Keratinocyte (primary cell): ENCODE measurements at regions not wholly inside any gene's neighbourhood (a gene's known extent, or its start where the extent isn't known, plus 50 kb on each side); places are given as distances from the start of the nearest gene placed in this dataset.

ENCODE experiments used
- DNase-seq: peaks from one replicate; pipeline ENCODE4 v3.0.0-alpha.2; 2011; ENCODE audit warnings: low read depth, missing footprints, low spot score
- FAIRE-seq: peaks from 2 replicates; lab custom pipeline; 2011; peaks lifted over from hg19 to GRCh38; lab: Jason Lieb, UNC
- H2AFZ ChIP-seq: 2 replicates; pipeline ENCODE4 v1.6.0; 2012; ENCODE audit warnings: low read length, control low read depth, inconsistent platforms; ENCODE audit not compliant: control insufficient read depth
- H3K27ac ChIP-seq: 2 replicates; pipeline ENCODE4 v1.5.1; 2011; ENCODE audit warnings: low read length; ENCODE audit not compliant: control insufficient read depth, insufficient read depth
- H3K27me3 ChIP-seq: 3 replicates; pipeline ENCODE4 v1.6.0; 2011; ENCODE audit warnings: low read length; ENCODE audit not compliant: control insufficient read depth, insufficient read depth; ENCODE audit errors: extremely low read depth
- H3K36me3 ChIP-seq, 2 experiments: 2 replicates in 1 of 2; 3 replicates in 1 of 2; pipeline ENCODE4 v1.5.1; 2011; ENCODE audit warnings: low read length in 2 of 2, mild to moderate bottlenecking in 1 of 2; ENCODE audit not compliant: control insufficient read depth in 2 of 2, insufficient read depth in 2 of 2; ENCODE audit errors: extremely low read depth in 1 of 2
- H3K4me1 ChIP-seq: 3 replicates; pipeline ENCODE4 v1.5.1; 2011; ENCODE audit warnings: low read length; ENCODE audit not compliant: control insufficient read depth, insufficient read depth; ENCODE audit errors: extremely low read depth
- H3K4me2 ChIP-seq: 3 replicates; pipeline ENCODE4 v1.6.0; 2011; ENCODE audit warnings: low read depth, low read length; ENCODE audit not compliant: control insufficient read depth, insufficient read depth; ENCODE audit errors: extremely low read depth
- H3K4me3 ChIP-seq, 3 experiments: fragments of 200-600 bp in 1 of 3; sonication (generic) in 1 of 3; 2 replicates in 2 of 3; 3 replicates in 1 of 3; pipeline ENCODE4 v1.5.1; 2011 to 2016; ENCODE audit warnings: low read length in 3 of 3, mild to moderate bottlenecking in 3 of 3, control low read depth in 2 of 3, inconsistent platforms in 1 of 3, low read depth in 1 of 3, mixed read lengths in 1 of 3, mixed run types in 1 of 3, moderate library complexity in 1 of 3; ENCODE audit not compliant: control insufficient read depth in 2 of 3, insufficient read depth in 2 of 3; ENCODE audit errors: extremely low read depth in 1 of 3
- H3K79me2 ChIP-seq: 2 replicates; pipeline ENCODE4 v1.6.0; 2012; ENCODE audit warnings: low read length; ENCODE audit not compliant: control insufficient read depth, insufficient read depth
- H3K9ac ChIP-seq: 3 replicates; pipeline ENCODE4 v1.6.0; 2011; ENCODE audit warnings: low read length; ENCODE audit not compliant: control insufficient read depth, insufficient read depth; ENCODE audit errors: extremely low read depth
- H3K9me1 ChIP-seq: 3 replicates; pipeline ENCODE4 v1.6.0; 2011; ENCODE audit warnings: low read length; ENCODE audit not compliant: control insufficient read depth, insufficient read depth; ENCODE audit errors: extremely low read depth
- H3K9me3 ChIP-seq: 2 replicates; pipeline ENCODE4 v1.5.1; 2012; ENCODE audit warnings: low read depth, low read length; ENCODE audit not compliant: control insufficient read depth
- H4K20me1 ChIP-seq: 3 replicates; pipeline ENCODE4 v1.6.0; 2011; ENCODE audit warnings: low read length; ENCODE audit not compliant: control insufficient read depth, insufficient read depth; ENCODE audit errors: extremely low read depth
- CTCF ChIP-seq, 3 experiments: IDR thresholded peaks in 1 of 3; conservative IDR thresholded peaks in 1 of 3; optimal IDR thresholded peaks in 1 of 3; 2 replicates in 2 of 3; 3 replicates in 1 of 3; pipeline versions ENCODE3 to v1.5.1; 2011; ENCODE audit warnings: low read length in 3 of 3, mild to moderate bottlenecking in 3 of 3, moderate library complexity in 2 of 3, control low read depth in 1 of 3, inconsistent platforms in 1 of 3; ENCODE audit not compliant: insufficient read depth in 2 of 3; ENCODE audit errors: extremely low read depth in 1 of 3
- EZH2 ChIP-seq: IDR thresholded peaks from one replicate; pipeline ENCODE4 v1.6.1; 2012; ENCODE audit warnings: inconsistent platforms, mild to moderate bottlenecking, low read length, moderate library complexity
- dilution Hi-C: fragments of 300-500 bp; cut with MboI; formaldehyde crosslinking; loops from one replicate; pipeline ENCODE4 v1.7.0; 2020; ENCODE audit warnings: low sequenced_read_pairs; ENCODE audit not compliant: extremely low pct_ligation_motif_present

GRCh38 chr12:126185025-126185424, 1119.8 kb downstream of the AACS start:
- DNase-seq (no peak), FAIRE-seq (no peak)
- H3K9me1 ChIP-seq: no peaks in the 10 kb centered on the region
- H2AFZ ChIP-seq: no peak overlapping the region
- no peak overlapping the region for H3K4me3 ChIP-seq
- no peaks in the 10 kb centered on the region for H3K27me3 ChIP-seq
- H3K79me2 ChIP-seq: no peaks in the 10 kb centered on the region
- dilution Hi-C loops: no loop called here
- no peak overlapping the region for H3K9ac ChIP-seq
- no peaks in the 10 kb centered on the region for H4K20me1 ChIP-seq
- no peak overlapping the region for H3K27ac ChIP-seq
- no peaks in the 10 kb centered on the region for H3K9me3 ChIP-seq
- TF ChIP-seq CTCF (optimal IDR thresholded peaks at IDR 0.05 in 1 of 3, IDR thresholded peaks at IDR 0.05 in 1 of 3, conservative IDR thresholded peaks at IDR 0.05 in 1 of 3; ENCODE audit: extremely low read depth in 1 of 3, insufficient read depth in 2 of 3, low read length in 3 of 3) (no peak), EZH2 (no peak)
- H3K4me1 ChIP-seq: no peaks in the 10 kb centered on the region
- no peak overlapping the region for H3K4me2 ChIP-seq
- H3K36me3 ChIP-seq: no peaks in the 10 kb centered on the region

GRCh38 chr12:126189856-126190255, 1124.6 kb downstream of the AACS start:
- no peaks in the 10 kb centered on the region for H4K20me1 ChIP-seq
- no peaks in the 10 kb centered on the region for H3K79me2 ChIP-seq
- H3K9me1 ChIP-seq: no peaks in the 10 kb centered on the region
- dilution Hi-C loops: no loop called here
- no peak overlapping the region for H3K27ac ChIP-seq
- H3K27me3 ChIP-seq: no peaks in the 10 kb centered on the region
- H3K4me1 ChIP-seq: no peaks in the 10 kb centered on the region
- H3K9ac ChIP-seq: no peak overlapping the region
- TF ChIP-seq CTCF (optimal IDR thresholded peaks at IDR 0.05 in 1 of 3, IDR thresholded peaks at IDR 0.05 in 1 of 3, conservative IDR thresholded peaks at IDR 0.05 in 1 of 3; ENCODE audit: extremely low read depth in 1 of 3, insufficient read depth in 2 of 3, low read length in 3 of 3) (no peak), EZH2 (no peak)
- no peaks in the 10 kb centered on the region for H3K36me3 ChIP-seq
- H2AFZ ChIP-seq: no peak overlapping the region
- no peaks in the 10 kb centered on the region for H3K9me3 ChIP-seq
- DNase-seq: no peak
- no peak overlapping the region for H3K4me3 ChIP-seq
- H3K4me2 ChIP-seq: no peak overlapping the region
- no peak for FAIRE-seq
